Upper lobe of right lung (tissue), 1 donor: ENCODE measurements at regions not wholly inside any gene's neighbourhood (a gene's known extent, or its start where the extent isn't known, plus 50 kb on each side); places are given as distances from the start of the nearest gene placed in this dataset.

Source experiments
- ATAC-seq: fragments of 200-7000 bp; cut with Tn5 transposase; one replicate; pipeline ENCODE4 v1.9.1; 2020; ENCODE audit warnings: mild to moderate bottlenecking, moderate library complexity
- DNase-seq: peaks from one replicate; pipeline ENCODE4 v3.0.0-alpha.2; 2020
- H3K27ac ChIP-seq: fragments of 200-600 bp; one replicate; pipeline ENCODE4 v1.8.0; 2022
- H3K27me3 ChIP-seq: fragments of 200-600 bp; one replicate; pipeline ENCODE4 v1.8.0; 2022; ENCODE audit warnings: mild to moderate bottlenecking
- H3K36me3 ChIP-seq: fragments of 200-600 bp; one replicate; pipeline ENCODE4 v1.8.0; 2022
- H3K4me1 ChIP-seq: fragments of 200-600 bp; one replicate; pipeline ENCODE4 v1.8.0; 2022
- H3K4me3 ChIP-seq: fragments of 200-600 bp; one replicate; pipeline ENCODE4 v1.8.0; 2022; ENCODE audit warnings: mild to moderate bottlenecking
- H3K9me3 ChIP-seq: fragments of 200-600 bp; one replicate; pipeline ENCODE4 v1.8.0; 2022
- intact Hi-C: fragments of 100-400 bp; cut with DNase I; formaldehyde crosslinking; loops from one replicate; pipeline ENCODE4 v1.11.0; 2022
- TF ChIP-seq, protein P1 (sequence below): fragments of 200-600 bp; IDR thresholded peaks from one replicate; pipeline ENCODE4 v1.8.0; 2022; ENCODE audit warnings: antibody characterized with exemption
- donor health status: DM: no; HTN: yes; CAD: no; lungs with severe emphysema.

- intact Hi-C loops, result no loop called here
- H3K4me1 ChIP-seq, result peaks cover 19% of the 10 kb centered on the region
- no peaks in the 10 kb centered on the region for H3K9me3 ChIP-seq
- H3K27me3 ChIP-seq, result no peaks in the 10 kb centered on the region
- ATAC-seq (no peak), DNase-seq (no peak)
- TF ChIP-seq, protein P1, sequence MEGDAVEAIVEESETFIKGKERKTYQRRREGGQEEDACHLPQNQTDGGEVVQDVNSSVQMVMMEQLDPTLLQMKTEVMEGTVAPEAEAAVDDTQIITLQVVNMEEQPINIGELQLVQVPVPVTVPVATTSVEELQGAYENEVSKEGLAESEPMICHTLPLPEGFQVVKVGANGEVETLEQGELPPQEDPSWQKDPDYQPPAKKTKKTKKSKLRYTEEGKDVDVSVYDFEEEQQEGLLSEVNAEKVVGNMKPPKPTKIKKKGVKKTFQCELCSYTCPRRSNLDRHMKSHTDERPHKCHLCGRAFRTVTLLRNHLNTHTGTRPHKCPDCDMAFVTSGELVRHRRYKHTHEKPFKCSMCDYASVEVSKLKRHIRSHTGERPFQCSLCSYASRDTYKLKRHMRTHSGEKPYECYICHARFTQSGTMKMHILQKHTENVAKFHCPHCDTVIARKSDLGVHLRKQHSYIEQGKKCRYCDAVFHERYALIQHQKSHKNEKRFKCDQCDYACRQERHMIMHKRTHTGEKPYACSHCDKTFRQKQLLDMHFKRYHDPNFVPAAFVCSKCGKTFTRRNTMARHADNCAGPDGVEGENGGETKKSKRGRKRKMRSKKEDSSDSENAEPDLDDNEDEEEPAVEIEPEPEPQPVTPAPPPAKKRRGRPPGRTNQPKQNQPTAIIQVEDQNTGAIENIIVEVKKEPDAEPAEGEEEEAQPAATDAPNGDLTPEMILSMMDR, result no peak
- no peak overlapping the region for H3K27ac ChIP-seq
- H3K36me3 ChIP-seq, result no peaks in the 10 kb centered on the region
- H3K4me3 ChIP-seq, result no peak overlapping the region
Measured at GRCh38 chr16:85979605-85980004, 80.6 kb downstream of the IRF8 start.

DNA sequence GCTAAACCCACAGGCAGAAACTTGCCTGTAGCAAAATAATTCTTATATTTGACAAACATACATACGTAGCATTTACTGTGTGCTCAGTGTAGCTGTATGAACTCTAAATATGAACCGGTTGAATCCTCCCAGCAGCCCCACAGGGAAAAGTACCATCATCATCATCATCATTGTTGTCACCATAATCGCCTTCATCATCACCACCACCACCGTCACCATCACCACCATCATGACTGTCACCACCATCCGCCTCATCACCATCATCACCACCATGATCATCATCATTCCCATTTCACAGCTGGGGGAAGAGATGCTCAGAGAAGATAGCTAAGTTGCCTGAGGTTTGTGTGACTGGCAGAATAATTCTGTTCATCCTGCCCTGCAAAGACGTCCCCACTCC, 81.7 kb downstream of the IRF8 start:
- intact Hi-C loops, result no loop called here
- H3K27ac ChIP-seq, result no peak overlapping the region
- no peak overlapping the region for H3K4me3 ChIP-seq
- DNase-seq (no peak), ATAC-seq (no peak)
- H3K36me3 ChIP-seq, result no peaks in the 10 kb centered on the region
- TF ChIP-seq, protein P1, result no peak
- peaks cover 24% of the 10 kb centered on the region for H3K4me1 ChIP-seq
- H3K9me3 ChIP-seq, result no peaks in the 10 kb centered on the region
- no peaks in the 10 kb centered on the region for H3K27me3 ChIP-seq

- intact Hi-C loops, result no loop called here
Measured at GRCh38 chr16:85981826-85982562, 83.0 kb downstream of the IRF8 start.

GRCh38 chr16:85982563-85982939, 83.6 kb downstream of the IRF8 start:
- Histone ChIP-seq H3K4me3 (no peak overlapping the region), H3K36me3 (no peaks in the 10 kb centered on the region), H3K4me1 (peaks cover 24% of the 10 kb centered on the region), H3K27me3 (no peaks in the 10 kb centered on the region), H3K27ac (no peak overlapping the region), H3K9me3 (no peaks in the 10 kb centered on the region)
- DNase-seq (peak; percentile 88), ATAC-seq (peak; percentile 72)
- intact Hi-C loops, result no loop called here
- TF ChIP-seq, protein P1, result no peak

More at GRCh38 chr16:85981826-85982562, 83.0 kb downstream of the IRF8 start:
- Histone ChIP-seq H3K4me1 (peaks cover 24% of the 10 kb centered on the region), H3K27me3 (no peaks in the 10 kb centered on the region), H3K9me3 (no peaks in the 10 kb centered on the region), H3K4me3 (no peak overlapping the region), H3K36me3 (no peaks in the 10 kb centered on the region), H3K27ac (no peak overlapping the region)
- TF ChIP-seq, protein P1, result no peak
- ATAC-seq (no peak), DNase-seq (no peak)

- DNase-seq, result no peak
- ATAC-seq, result no peak
- Histone ChIP-seq H3K9me3 (no peaks in the 10 kb centered on the region), H3K36me3 (no peaks in the 10 kb centered on the region), H3K27me3 (peaks cover 3% of the 10 kb centered on the region), H3K4me1 (peaks cover 24% of the 10 kb centered on the region), H3K4me3 (no peak overlapping the region), H3K27ac (no peak overlapping the region)
- intact Hi-C loops, result no loop called here
- TF ChIP-seq, protein P1, result no peak
Measured at GRCh38 chr16:85983064-85983463, 84.1 kb downstream of the IRF8 start.
